Smooth muscle cell (in vitro differentiated cells): ENCODE measurements at regions not wholly inside any gene's neighbourhood (a gene's known extent, or its start where the extent isn't known, plus 50 kb on each side); places are given as distances from the start of the nearest gene placed in this dataset.

Experiments
- DNase-seq: peaks from one replicate; lab custom pipeline; 2025; ENCODE audit not compliant: unreplicated experiment; lab: John Stamatoyannopoulos, UW
- H2AFZ ChIP-seq: fragments of 200-600 bp; sonication (generic); 2 replicates; pipeline ENCODE4 v1.6.0; 2016; ENCODE audit warnings: antibody characterized with exemption, low read depth, mild to moderate bottlenecking
- H3F3A ChIP-seq: fragments of 200-600 bp; sonication (generic); 2 replicates; pipeline ENCODE4 v1.6.0; 2017; ENCODE audit warnings: antibody characterized with exemption, low read depth
- H3K27ac ChIP-seq: fragments of 200-600 bp; sonication (generic); 2 replicates; pipeline ENCODE4 v1.5.1; 2016; ENCODE audit warnings: low read depth, mild to moderate bottlenecking
- H3K27me3 ChIP-seq: fragments of 200-600 bp; sonication (generic); 2 replicates; pipeline ENCODE4 v1.6.1; 2016; ENCODE audit warnings: low read depth, mild to moderate bottlenecking
- H3K36me3 ChIP-seq: fragments of 200-600 bp; sonication (generic); 2 replicates; pipeline ENCODE4 v1.5.1; 2016; ENCODE audit warnings: low read depth
- H3K4me1 ChIP-seq: fragments of 200-600 bp; sonication (generic); 2 replicates; pipeline ENCODE4 v1.5.1; 2016; ENCODE audit warnings: low read depth
- H3K4me2 ChIP-seq: fragments of 200-600 bp; sonication (generic); 2 replicates; pipeline ENCODE4 v1.6.0; 2016; ENCODE audit warnings: mild to moderate bottlenecking
- H3K4me3 ChIP-seq: fragments of 200-600 bp; sonication (generic); 2 replicates; pipeline ENCODE4 v1.5.1; 2016; ENCODE audit warnings: mild to moderate bottlenecking
- H3K79me2 ChIP-seq: fragments of 200-600 bp; sonication (generic); 2 replicates; pipeline ENCODE4 v1.6.0; 2016; ENCODE audit warnings: low read depth, mild to moderate bottlenecking
- H3K9ac ChIP-seq: fragments of 200-600 bp; sonication (generic); 2 replicates; pipeline ENCODE4 v1.6.0; 2016; ENCODE audit warnings: low read depth
- H3K9me3 ChIP-seq: fragments of 200-600 bp; sonication (generic); replicated peaks from 2 replicates; pipeline ENCODE4 v1.5.1; 2016; ENCODE audit warnings: low read depth
- H4K20me1 ChIP-seq: fragments of 200-600 bp; sonication (generic); 2 replicates; pipeline ENCODE4 v1.6.0; 2016; ENCODE audit warnings: low read depth
- WGBS: methylation state at CpG from one replicate; pipeline ENCODE4 v1.1.7; 2016; ENCODE audit warnings: low lambda C conversion rate; 5-methylcytosine and 5-hydroxymethylcytosine counted together
- TF ChIP-seq, protein P1 (sequence below): fragments of 200-600 bp; sonication (generic); IDR thresholded peaks from 2 replicates; pipeline ENCODE4 v1.5.1; 2017; ENCODE audit warnings: borderline replicate concordance, mild to moderate bottlenecking, antibody characterized with exemption; ENCODE audit not compliant: insufficient read depth, poor library complexity, severe bottlenecking

DNA sequence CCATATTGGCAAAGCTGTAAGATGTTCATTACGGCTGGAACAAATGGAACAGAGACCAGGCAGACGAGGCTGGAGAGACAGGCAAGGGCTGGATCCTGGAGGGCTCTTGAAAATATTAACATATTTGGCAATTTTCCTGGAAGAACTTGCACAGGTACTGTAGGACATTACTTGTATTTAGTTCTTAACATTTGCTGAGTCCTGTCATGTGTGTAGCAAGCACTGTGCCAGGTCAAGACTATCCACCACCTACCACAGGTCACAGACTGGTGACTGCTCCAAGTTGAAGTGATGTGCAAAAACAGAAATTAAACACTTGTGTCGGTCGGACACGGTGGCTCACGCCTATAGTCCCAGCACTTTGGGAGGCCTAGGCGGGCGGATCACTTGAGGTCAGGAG is 58.7 kb upstream of the TNRC6B start:
- Histone ChIP-seq H3K4me3 (no peak overlapping the region), H2AFZ (no peak overlapping the region), H3K4me1 (peaks cover 3% of the 10 kb centered on the region), H3K9ac (no peak overlapping the region), H3K4me2 (no peak overlapping the region), H3K79me2 (no peaks in the 10 kb centered on the region), H3F3A (peaks cover 10% of the 10 kb centered on the region), H4K20me1 (peaks cover 3% of the 10 kb centered on the region), H3K9me3 (no peaks in the 10 kb centered on the region), H3K27ac (no peak overlapping the region), H3K36me3 (no peaks in the 10 kb centered on the region), H3K27me3 (no peaks in the 10 kb centered on the region)
- TF ChIP-seq, protein P1, sequence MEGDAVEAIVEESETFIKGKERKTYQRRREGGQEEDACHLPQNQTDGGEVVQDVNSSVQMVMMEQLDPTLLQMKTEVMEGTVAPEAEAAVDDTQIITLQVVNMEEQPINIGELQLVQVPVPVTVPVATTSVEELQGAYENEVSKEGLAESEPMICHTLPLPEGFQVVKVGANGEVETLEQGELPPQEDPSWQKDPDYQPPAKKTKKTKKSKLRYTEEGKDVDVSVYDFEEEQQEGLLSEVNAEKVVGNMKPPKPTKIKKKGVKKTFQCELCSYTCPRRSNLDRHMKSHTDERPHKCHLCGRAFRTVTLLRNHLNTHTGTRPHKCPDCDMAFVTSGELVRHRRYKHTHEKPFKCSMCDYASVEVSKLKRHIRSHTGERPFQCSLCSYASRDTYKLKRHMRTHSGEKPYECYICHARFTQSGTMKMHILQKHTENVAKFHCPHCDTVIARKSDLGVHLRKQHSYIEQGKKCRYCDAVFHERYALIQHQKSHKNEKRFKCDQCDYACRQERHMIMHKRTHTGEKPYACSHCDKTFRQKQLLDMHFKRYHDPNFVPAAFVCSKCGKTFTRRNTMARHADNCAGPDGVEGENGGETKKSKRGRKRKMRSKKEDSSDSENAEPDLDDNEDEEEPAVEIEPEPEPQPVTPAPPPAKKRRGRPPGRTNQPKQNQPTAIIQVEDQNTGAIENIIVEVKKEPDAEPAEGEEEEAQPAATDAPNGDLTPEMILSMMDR: no peak
- 96% methylated on average over 8 of the region's 8 CpGs for WGBS
- no peak for DNase-seq

DNA sequence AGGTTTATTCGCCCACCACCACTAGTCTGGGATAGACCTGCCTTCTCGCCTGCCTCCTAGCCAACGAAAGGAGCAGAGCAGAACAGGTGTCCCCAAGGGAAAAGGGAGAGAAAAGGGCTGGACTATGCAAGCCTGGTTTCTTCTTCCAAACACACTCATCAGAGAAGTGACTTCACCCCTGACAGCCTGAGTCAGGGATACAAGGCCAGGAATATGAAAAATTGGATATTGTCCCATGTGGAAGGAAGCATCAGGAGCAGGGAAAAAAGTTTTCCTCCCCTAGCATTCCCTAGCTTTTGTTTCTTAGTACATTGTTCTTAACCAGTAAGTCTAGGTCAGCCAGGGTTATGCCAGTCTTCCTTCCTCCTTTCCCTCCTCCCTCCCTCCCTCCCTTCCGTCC is 56.9 kb upstream of the TNRC6B start:
- Histone ChIP-seq H3K9ac (no peak overlapping the region), H3K4me2 (no peak overlapping the region), H3K9me3 (no peaks in the 10 kb centered on the region), H3K4me3 (no peak overlapping the region), H3F3A (peaks cover 10% of the 10 kb centered on the region), H3K27ac (peak overlapping the region; percentile 55), H3K27me3 (no peaks in the 10 kb centered on the region), H3K79me2 (no peaks in the 10 kb centered on the region), H3K4me1 (peaks cover 3% of the 10 kb centered on the region), H2AFZ (no peak overlapping the region), H3K36me3 (no peaks in the 10 kb centered on the region), H4K20me1 (peaks cover 3% of the 10 kb centered on the region)
- TF ChIP-seq, protein P1: no peak
- no peak for DNase-seq
- WGBS: 82% methylated on average over 4 of the region's 4 CpGs

DNA sequence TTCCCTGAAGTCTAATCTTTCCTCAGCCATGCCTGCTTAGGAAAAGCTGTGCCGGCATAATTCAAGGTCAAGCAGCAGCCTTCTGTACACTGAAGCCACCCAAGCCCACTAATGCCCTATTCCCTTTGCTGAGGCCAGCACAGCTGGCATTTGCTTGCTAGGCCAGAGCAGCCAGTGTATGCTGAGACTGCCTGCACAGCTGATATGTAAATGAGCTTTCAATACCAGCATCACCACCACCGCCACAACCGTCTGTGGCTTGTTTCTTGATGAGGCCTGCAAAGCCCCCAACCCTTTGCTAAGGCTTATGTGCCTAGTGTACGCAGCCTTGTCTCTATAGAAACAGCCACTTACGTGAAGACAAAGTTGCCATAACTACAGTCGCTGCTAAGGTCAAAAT is 56.3 kb upstream of the TNRC6B start:
- Histone ChIP-seq H3K4me2 (no peak overlapping the region), H3F3A (peaks cover 10% of the 10 kb centered on the region), H3K9ac (peak overlapping the region; percentile 3), H3K79me2 (no peaks in the 10 kb centered on the region), H3K36me3 (no peaks in the 10 kb centered on the region), H3K27me3 (no peaks in the 10 kb centered on the region), H3K27ac (peak overlapping the region; percentile 55), H2AFZ (no peak overlapping the region), H3K4me3 (no peak overlapping the region), H3K9me3 (no peaks in the 10 kb centered on the region), H4K20me1 (no peaks in the 10 kb centered on the region), H3K4me1 (peaks cover 3% of the 10 kb centered on the region)
- WGBS: 45% methylated on average over 6 of the region's 6 CpGs
- no peak for DNase-seq
- TF ChIP-seq, protein P1: no peak

DNA sequence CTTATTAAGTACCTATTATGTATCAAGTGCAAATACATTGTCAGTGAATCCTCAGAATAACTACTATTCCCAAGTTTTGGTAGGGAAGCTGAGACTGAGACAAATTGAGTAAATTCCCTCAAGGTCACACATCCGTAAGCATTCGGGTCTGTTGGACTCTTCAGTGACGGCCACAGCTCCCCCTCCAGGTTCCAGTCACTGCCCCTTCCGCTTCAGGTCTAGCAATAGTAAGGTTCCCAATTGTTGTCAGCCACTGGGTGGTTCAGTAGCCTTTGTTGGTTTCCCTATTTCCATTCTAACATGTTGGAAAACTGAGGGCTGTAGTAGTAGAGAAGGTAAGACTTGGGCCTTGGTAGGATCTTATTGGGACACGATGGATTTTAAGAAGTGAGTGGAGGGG is 54.9 kb upstream of the TNRC6B start:
- Histone ChIP-seq H3K4me1 (peaks cover 3% of the 10 kb centered on the region), H3K36me3 (no peaks in the 10 kb centered on the region), H3K79me2 (no peaks in the 10 kb centered on the region), H2AFZ (no peak overlapping the region), H3F3A (peaks cover 10% of the 10 kb centered on the region), H3K9me3 (no peaks in the 10 kb centered on the region), H3K9ac (no peak overlapping the region), H4K20me1 (no peaks in the 10 kb centered on the region), H3K27me3 (no peaks in the 10 kb centered on the region), H3K4me3 (no peak overlapping the region), H3K27ac (peak overlapping the region; percentile 4), H3K4me2 (no peak overlapping the region)
- TF ChIP-seq, protein P1: no peak
- no peak for DNase-seq
- WGBS: 90% methylated on average over 5 of the region's 5 CpGs
